Activated B cell treated with CpG ODN at 0.5 μM for 24 hours (primary cell): ENCODE measurements at regions not wholly inside any gene's neighbourhood (a gene's known extent, or its start where the extent isn't known, plus 50 kb on each side); places are given as distances from the start of the nearest gene placed in this dataset.

ENCODE experiments used
- ATAC-seq: fragments of 200-7000 bp; cut with Tn5 transposase; one replicate; pipeline ENCODE4 v1.10.0; 2021; ENCODE audit warnings: low read depth, mild to moderate bottlenecking, moderate library complexity
- CTCF ChIA-PET: fragments of 350-600 bp; sonication (Branson Sonifier 250); formaldehyde crosslinking; loops from one replicate; lab custom pipeline; 2021; ENCODE audit warnings: antibody characterized with exemption; lab: Charles Lee
- POLR2A ChIA-PET: fragments of 350-600 bp; sonication (Branson Sonifier 250); formaldehyde crosslinking; loops from one replicate; lab custom pipeline; 2021; ENCODE audit warnings: antibody characterized with exemption; lab: Charles Lee
- DNase-seq: peaks from one replicate; pipeline ENCODE4 v3.0.0; 2022
- H3K27ac Mint-ChIP-seq: one replicate; pipeline ENCODE4 v1.8.0; 2020; ENCODE audit warnings: mixed read lengths
- H3K27me3 Mint-ChIP-seq: one replicate; pipeline ENCODE4 v1.8.0; 2021; ENCODE audit warnings: mixed read lengths
- H3K36me3 Mint-ChIP-seq: one replicate; pipeline ENCODE4 v1.8.0; 2021; ENCODE audit warnings: low read depth, mixed read lengths
- H3K4me1 Mint-ChIP-seq: one replicate; pipeline ENCODE4 v1.8.0; 2021; ENCODE audit warnings: mixed read lengths
- H3K4me3 Mint-ChIP-seq: one replicate; pipeline ENCODE4 v1.8.0; 2020; ENCODE audit warnings: mild to moderate bottlenecking, mixed read lengths
- H3K9me3 Mint-ChIP-seq: one replicate; pipeline ENCODE4 v1.8.0; 2020; ENCODE audit warnings: mixed read lengths
- CTCF ChIP-seq: fragments of 200-600 bp; IDR thresholded peaks from one replicate; pipeline ENCODE4 v1.8.0; 2022; ENCODE audit warnings: antibody characterized with exemption, mild to moderate bottlenecking
- intact Hi-C: fragments of 100-400 bp; cut with micrococcal nuclease; formaldehyde crosslinking; loops from one replicate; pipeline ENCODE4 v1.15.1; 2024

- peaks cover 5% of the 10 kb centered on the region for H3K9me3 Mint-ChIP-seq
- intact Hi-C loops = no loop called here
- H3K27ac Mint-ChIP-seq = no peak overlapping the region
- H3K4me3 Mint-ChIP-seq = no peak overlapping the region
- no peaks in the 10 kb centered on the region for H3K27me3 Mint-ChIP-seq
- TF ChIP-seq CTCF = no peak
- CTCF ChIA-PET = no interaction called here
- no peaks in the 10 kb centered on the region for H3K4me1 Mint-ChIP-seq
- H3K36me3 Mint-ChIP-seq = no peaks in the 10 kb centered on the region
- ATAC-seq (no peak), DNase-seq (no peak)
- POLR2A ChIA-PET = no interaction called here
Observed at GRCh38 chr6:9197726-9198125, 762.4 kb upstream of the SLC35B3 start.

- peaks cover 9% of the 10 kb centered on the region for H3K9me3 Mint-ChIP-seq
- no peaks in the 10 kb centered on the region for H3K4me1 Mint-ChIP-seq
- intact Hi-C loops = no loop called here
- TF ChIP-seq CTCF = no peak
- no peaks in the 10 kb centered on the region for H3K36me3 Mint-ChIP-seq
- H3K27ac Mint-ChIP-seq = no peak overlapping the region
- CTCF ChIA-PET = no interaction called here
- DNase-seq (no peak), ATAC-seq (no peak)
- POLR2A ChIA-PET = no interaction called here
- H3K4me3 Mint-ChIP-seq = no peak overlapping the region
- H3K27me3 Mint-ChIP-seq = no peaks in the 10 kb centered on the region
Observed at GRCh38 chr6:9195322-9195721, 760.0 kb upstream of the SLC35B3 start.

DNA sequence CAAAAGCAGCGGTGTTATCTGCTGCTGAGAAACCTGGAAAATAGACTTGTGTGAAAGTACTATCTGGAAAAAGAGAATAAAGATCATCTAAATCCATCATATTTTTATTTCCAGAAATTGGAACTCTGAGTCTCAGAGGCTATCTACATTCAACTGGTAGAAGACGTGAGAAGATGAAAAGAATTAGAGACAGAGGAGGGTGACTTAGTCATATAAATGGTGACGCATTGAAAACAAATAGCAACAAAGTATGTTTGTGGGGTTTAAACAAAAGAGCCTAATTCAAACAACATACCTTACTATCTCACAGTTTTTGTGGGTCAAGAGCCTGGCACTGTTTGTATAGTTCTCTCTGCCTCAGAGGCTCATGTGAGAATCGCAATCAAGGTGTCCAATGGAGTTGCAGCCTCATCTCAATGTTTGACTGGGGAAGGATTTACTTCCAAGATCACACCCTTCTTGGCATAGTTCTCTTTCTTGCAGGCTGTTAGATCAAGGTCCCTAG, 757.1 kb upstream of the SLC35B3 start:
- no peaks in the 10 kb centered on the region for H3K36me3 Mint-ChIP-seq
- no peaks in the 10 kb centered on the region for H3K4me1 Mint-ChIP-seq
- H3K9me3 Mint-ChIP-seq = peaks cover 7% of the 10 kb centered on the region
- ChIA-PET CTCF (no interaction called here), POLR2A (no interaction called here)
- TF ChIP-seq CTCF = no peak
- intact Hi-C loops = no loop called here
- no peak overlapping the region for H3K4me3 Mint-ChIP-seq
- H3K27me3 Mint-ChIP-seq = no peaks in the 10 kb centered on the region
- no peak overlapping the region for H3K27ac Mint-ChIP-seq
- no peak for DNase-seq
- no peak for ATAC-seq

DNA sequence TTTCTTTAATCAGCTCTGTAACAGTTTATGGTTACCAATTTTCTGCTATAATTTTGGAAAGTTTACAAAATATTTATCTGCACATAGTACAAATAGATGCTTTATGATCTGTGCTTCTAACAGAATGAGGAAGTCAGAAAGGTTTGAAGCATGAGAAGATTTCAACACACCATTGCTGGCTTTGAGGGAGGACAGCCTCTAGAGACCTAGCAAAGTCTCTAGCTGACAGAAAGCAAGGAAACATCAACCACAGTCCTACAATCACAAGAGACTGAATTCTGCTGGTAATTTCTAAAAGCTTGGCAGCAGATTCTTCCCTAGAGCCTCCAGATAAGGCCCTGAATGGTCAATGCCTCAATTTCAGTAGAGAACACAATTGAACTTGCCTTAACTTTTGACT, 750.8 kb upstream of the SLC35B3 start:
- ChIA-PET CTCF (no interaction called here), POLR2A (no interaction called here)
- ATAC-seq (no peak), DNase-seq (no peak)
- H3K27ac Mint-ChIP-seq = no peak overlapping the region
- no peaks in the 10 kb centered on the region for H3K4me1 Mint-ChIP-seq
- H3K9me3 Mint-ChIP-seq = peaks cover 4% of the 10 kb centered on the region
- intact Hi-C loops = no loop called here
- H3K4me3 Mint-ChIP-seq = no peak overlapping the region
- H3K27me3 Mint-ChIP-seq = no peaks in the 10 kb centered on the region
- H3K36me3 Mint-ChIP-seq = no peaks in the 10 kb centered on the region
- no peak for TF ChIP-seq CTCF

DNA sequence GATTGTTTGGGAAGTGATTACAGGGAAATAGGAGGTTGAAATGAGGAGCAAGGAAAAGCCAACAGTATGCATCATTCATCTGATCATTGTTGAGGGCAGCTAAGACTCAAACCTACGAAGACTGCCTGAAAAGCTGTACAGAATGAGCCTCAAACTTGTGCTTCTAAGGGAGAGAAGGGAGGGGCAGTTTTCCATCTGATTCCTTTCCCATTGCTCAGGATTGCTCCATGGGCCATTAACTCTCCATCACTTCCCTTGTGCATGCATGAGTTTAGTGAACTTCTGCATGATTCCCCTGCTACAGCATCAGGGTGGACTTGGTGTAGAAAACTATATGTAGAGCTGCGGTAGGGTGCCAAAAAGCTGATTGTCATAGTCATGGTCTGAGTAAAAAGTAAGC, 742.7 kb upstream of the SLC35B3 start:
- Mint-ChIP-seq H3K9me3 (peaks cover 4% of the 10 kb centered on the region), H3K4me1 (no peaks in the 10 kb centered on the region), H3K27ac (no peak overlapping the region), H3K36me3 (no peaks in the 10 kb centered on the region), H3K4me3 (no peak overlapping the region), H3K27me3 (no peaks in the 10 kb centered on the region)
- intact Hi-C loops = no loop called here
- ATAC-seq = no peak
- TF ChIP-seq CTCF = no peak
- CTCF ChIA-PET = no interaction called here
- DNase-seq = no peak
- POLR2A ChIA-PET = no interaction called here
